HL-60 (cell line): ENCODE measurements at regions not wholly inside any gene's neighbourhood (a gene's known extent, or its start where the extent isn't known, plus 50 kb on each side); places are given as distances from the start of the nearest gene placed in this dataset.

Source experiments
- CTCF ChIP-seq: IDR thresholded peaks from one replicate; pipeline ENCODE4 v1.5.1; 2011; ENCODE audit warnings: low read length, control low read depth, inconsistent platforms; ENCODE audit not compliant: insufficient read depth
- POLR2AphosphoS5 ChIP-seq: IDR thresholded peaks from 2 replicates; pipeline ENCODE4 v1.6.1; 2012; ENCODE audit warnings: low read depth

GRCh38 chr20:22720206-22720605 lies 135.8 kb upstream of the FOXA2 start:
- no peak for TF ChIP-seq POLR2AphosphoS5
- no peak for TF ChIP-seq CTCF
